ENCODE measurements at regions not wholly inside any gene's neighbourhood (a gene's known extent, or its start where the extent isn't known, plus 50 kb on each side); places are given as distances from the start of the nearest gene placed in this dataset.

- DNase-seq = no peak
These were observed 243.1 kb upstream of the FOXN3 start for GRCh38 chr14:89660166-89660565.

- no peak for DNase-seq
These were observed 242.1 kb upstream of the FOXN3 start for GRCh38 chr14:89658977-89659670.

- no peak for DNase-seq
These were observed 240.0 kb upstream of the FOXN3 start for GRCh38 chr14:89657014-89657413.

- DNase-seq = no peak
These were observed 238.0 kb upstream of the FOXN3 start for GRCh38 chr14:89654998-89655397.

- DNase-seq = no peak
These were observed 235.3 kb upstream of the FOXN3 start for GRCh38 chr14:89652352-89652751.

- DNase-seq = no peak
These were observed 234.8 kb upstream of the FOXN3 start for GRCh38 chr14:89651805-89652204.

GRCh38 chr14:89650077-89650978 is 233.3 kb upstream of the FOXN3 start:
- DNase-seq = no peak

GRCh38 chr14:89649451-89650075 is 232.5 kb upstream of the FOXN3 start:
- DNase-seq = no peak

GRCh38 chr14:89648924-89649323 is 231.9 kb upstream of the FOXN3 start:
- no peak for DNase-seq

- no peak for DNase-seq
These were observed 231.5 kb upstream of the FOXN3 start for GRCh38 chr14:89648510-89648909.

GRCh38 chr14:89646971-89647370 is 229.9 kb upstream of the FOXN3 start:
- no peak for DNase-seq

- DNase-seq = no peak
These were observed 227.6 kb upstream of the FOXN3 start for GRCh38 chr14:89644641-89645040.

- DNase-seq = no peak
These were observed 224.6 kb upstream of the FOXN3 start for GRCh38 chr14:89641495-89642175.

GRCh38 chr14:89640141-89640540 is 223.1 kb upstream of the FOXN3 start:
- no peak for DNase-seq

- DNase-seq = no peak
These were observed 222.7 kb upstream of the FOXN3 start for GRCh38 chr14:89639687-89640086.

GRCh38 chr14:89638891-89639290 is 221.9 kb upstream of the FOXN3 start:
- no peak for DNase-seq

- DNase-seq = no peak
These were observed 220.5 kb upstream of the FOXN3 start for GRCh38 chr14:89637581-89637980.

- no peak for DNase-seq
These were observed 218.6 kb upstream of the FOXN3 start for GRCh38 chr14:89635615-89636014.

- no peak for DNase-seq
These were observed 217.0 kb upstream of the FOXN3 start for GRCh38 chr14:89634037-89634436.

- no peak for DNase-seq
These were observed 213.2 kb upstream of the FOXN3 start for GRCh38 chr14:89630101-89630829.

GRCh38 chr14:89629383-89629782 is 212.3 kb upstream of the FOXN3 start:
- DNase-seq = no peak

- DNase-seq = no peak
These were observed 211.5 kb upstream of the FOXN3 start for GRCh38 chr14:89628521-89628920.

Measured in NCI-H446 treated with DMSO at 0.1 percent for 48 hours (cell line).